ENCODE measurements at regions not wholly inside any gene's neighbourhood (a gene's known extent, or its start where the extent isn't known, plus 50 kb on each side); places are given as distances from the start of the nearest gene placed in this dataset.

DNA sequence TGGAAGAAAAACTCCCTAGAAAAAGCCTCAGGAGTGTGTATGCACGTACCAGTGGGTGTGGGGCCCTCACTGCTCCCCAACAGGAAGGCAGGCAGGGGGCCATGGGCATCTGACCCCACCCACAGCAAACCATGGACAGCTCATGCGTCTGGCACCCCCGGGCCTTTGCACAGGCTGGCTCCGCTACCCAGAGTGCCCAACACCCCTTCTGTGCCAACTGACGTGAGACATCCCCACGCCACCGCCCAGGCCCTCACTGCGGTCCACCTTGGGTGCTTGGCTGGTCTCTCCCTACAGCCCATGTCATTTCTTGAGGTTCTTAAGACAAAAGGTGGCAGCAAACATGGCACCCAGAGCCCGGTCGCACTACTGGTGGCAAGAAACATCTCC is 91.4 kb downstream of the NCOR2 start:
- Histone ChIP-seq H2AK5ac (ENCODE audit: insufficient read length, low read length) (no peak overlapping the region), H3K56ac (ENCODE audit: insufficient read length, low read depth, low read length) (no peak overlapping the region), H3K27ac (ENCODE audit: insufficient read length, low read depth, low read length) (no peak overlapping the region), H3K4me1 (ENCODE audit: insufficient read depth, low read length) (no peaks in the 10 kb centered on the region), H3T11ph (ENCODE audit: low read length) (no peak overlapping the region), H3K23ac (ENCODE audit: insufficient read length, low read depth, low read length) (no peak overlapping the region), H3K4ac (ENCODE audit: low read depth, low read length) (no peak overlapping the region), H3K14ac (ENCODE audit: insufficient read depth, low read length) (no peak overlapping the region), H3K27me3 (ENCODE audit: insufficient read depth, low read length) (no peaks in the 10 kb centered on the region), H2BK20ac (ENCODE audit: low read depth, low read length, poor library complexity, severe bottlenecking) (no peak overlapping the region), H4K20me1 (ENCODE audit: control insufficient read depth, insufficient read depth, insufficient read length) (peaks cover 2% of the 10 kb centered on the region), H3K4me2 (ENCODE audit: insufficient read depth, insufficient read length, low read length) (no peak overlapping the region), H3K79me2 (ENCODE audit: insufficient read depth, low read length) (peaks cover 2% of the 10 kb centered on the region; the same call in 1 of the 2 replicates), H2BK120ac (ENCODE audit: low read depth, low read length, poor library complexity, severe bottlenecking) (no peak overlapping the region), H4K5ac (ENCODE audit: insufficient read length, low read depth, low read length) (no peak overlapping the region), H2BK15ac (ENCODE audit: low read depth, low read length) (no peak overlapping the region), H2BK5ac (ENCODE audit: insufficient read length, low read length) (no peak overlapping the region), H3K9me3 (ENCODE audit: control insufficient read depth, low read depth, low read length) (no peaks in the 10 kb centered on the region), H3K23me2 (ENCODE audit: insufficient read length, low read depth, low read length, poor library complexity, severe bottlenecking) (no peaks in the 10 kb centered on the region), H4K8ac (replicated peaks; ENCODE audit: insufficient read length, low read depth, low read length) (no peak overlapping the region), H2AFZ (ENCODE audit: low read length) (no peak overlapping the region), H4K91ac (ENCODE audit: insufficient read length, low read depth, low read length) (no peak overlapping the region), H3K9ac (ENCODE audit: extremely low read depth, insufficient read length, low read length) (no peak overlapping the region), H3K79me1 (ENCODE audit: insufficient read depth, low read depth, low read length, poor library complexity, severe bottlenecking) (no peaks in the 10 kb centered on the region), H3K18ac (ENCODE audit: insufficient read length, low read depth, low read length) (no peak overlapping the region), H2BK12ac (ENCODE audit: insufficient read length, low read depth, low read length) (no peak overlapping the region)
- TF ChIP-seq, protein P1, sequence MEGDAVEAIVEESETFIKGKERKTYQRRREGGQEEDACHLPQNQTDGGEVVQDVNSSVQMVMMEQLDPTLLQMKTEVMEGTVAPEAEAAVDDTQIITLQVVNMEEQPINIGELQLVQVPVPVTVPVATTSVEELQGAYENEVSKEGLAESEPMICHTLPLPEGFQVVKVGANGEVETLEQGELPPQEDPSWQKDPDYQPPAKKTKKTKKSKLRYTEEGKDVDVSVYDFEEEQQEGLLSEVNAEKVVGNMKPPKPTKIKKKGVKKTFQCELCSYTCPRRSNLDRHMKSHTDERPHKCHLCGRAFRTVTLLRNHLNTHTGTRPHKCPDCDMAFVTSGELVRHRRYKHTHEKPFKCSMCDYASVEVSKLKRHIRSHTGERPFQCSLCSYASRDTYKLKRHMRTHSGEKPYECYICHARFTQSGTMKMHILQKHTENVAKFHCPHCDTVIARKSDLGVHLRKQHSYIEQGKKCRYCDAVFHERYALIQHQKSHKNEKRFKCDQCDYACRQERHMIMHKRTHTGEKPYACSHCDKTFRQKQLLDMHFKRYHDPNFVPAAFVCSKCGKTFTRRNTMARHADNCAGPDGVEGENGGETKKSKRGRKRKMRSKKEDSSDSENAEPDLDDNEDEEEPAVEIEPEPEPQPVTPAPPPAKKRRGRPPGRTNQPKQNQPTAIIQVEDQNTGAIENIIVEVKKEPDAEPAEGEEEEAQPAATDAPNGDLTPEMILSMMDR (conservative IDR thresholded peaks at IDR 0.05), result no peak
- DNase-seq, result no peak
- Mint-ChIP-seq H3K4me1 (peaks cover 0 to 11% of the 10 kb centered on the region in 2 experiments; a peak in 3 of 4 replicates), H3K27ac (peak overlapping the region in 1 of 3 experiments; percentile 78; a peak in 1 of 7 replicates), H3K9me3 (peaks cover 14 to 17% of the 10 kb centered on the region in 2 experiments), H3K4me3 (no peak overlapping the region), H3K27me3 (ENCODE audit: low read depth) (no peaks in the 10 kb centered on the region), H3K36me3 (ENCODE audit: insufficient read depth in 1 of 3, low read depth in 3 of 3) (peaks cover 70 to 83% (median 77%) of the 10 kb centered on the region in 3 experiments)
- no CpG with 5 or more reads among the region's 10 CpGs for WGBS (ENCODE audit: extremely low coverage, insufficient read length, low lambda C conversion rate)

All from H9 (cell line).